SK-N-SH (cell line): ENCODE measurements at regions not wholly inside any gene's neighbourhood (a gene's known extent, or its start where the extent isn't known, plus 50 kb on each side); places are given as distances from the start of the nearest gene placed in this dataset.

Source experiments
- CTCF ChIA-PET: fragments of 300-600, 350-600 bp; formaldehyde crosslinking; extraction: SDS; loops from one replicate; lab custom pipeline; 2021; lab: Yijun Ruan, JAX
- POLR2A ChIA-PET: fragments of 350-600 bp; sonication (Branson Sonifier 250); formaldehyde crosslinking; extraction: SDS; loops from one replicate; lab custom pipeline; 2020; ENCODE audit warnings: antibody characterized with exemption, inconsistent platforms; lab: Yijun Ruan, JAX
- DNase-seq: peaks from one replicate; pipeline ENCODE4 v3.0.0; 2012
- H2AFZ ChIP-seq: fragments of 200-600 bp; sonication (generic); 2 replicates; pipeline ENCODE4 v1.8.1; 2016; ENCODE audit warnings: antibody characterized with exemption, mild to moderate bottlenecking, low read depth
- H3F3A ChIP-seq: fragments of 200-600 bp; sonication (generic); replicated peaks from 2 replicates; pipeline ENCODE3; 2016; ENCODE audit warnings: antibody characterized with exemption, mild to moderate bottlenecking; ENCODE audit not compliant: insufficient read depth
- H3K27ac ChIP-seq, 2 experiments: fragments of 200-500 bp in 1 of 2; fragments of 200-600 bp in 1 of 2; sonication (Bioruptor generic) in 1 of 2; sonication (generic), shearing (Covaris generic) in 1 of 2; 2 replicates each; pipeline versions ENCODE4 v1.5.1 to v1.6.1; 2014 to 2016; ENCODE audit warnings: low read depth in 2 of 2, inconsistent platforms in 1 of 2, low read length in 1 of 2, mild to moderate bottlenecking in 1 of 2, mixed read lengths in 1 of 2
- H3K27me3 ChIP-seq: fragments of 200-600 bp; sonication (generic), shearing (Covaris generic); 2 replicates; pipeline ENCODE4 v1.6.1; 2016; ENCODE audit warnings: mixed run types; ENCODE audit not compliant: insufficient read depth
- H3K36me3 ChIP-seq, 2 experiments: fragments of 200-500 bp in 1 of 2; fragments of 200-600 bp in 1 of 2; sonication (Bioruptor generic) in 1 of 2; sonication (generic) in 1 of 2; replicated peaks in 1 of 2; 2 replicates each; pipeline versions ENCODE3 to v1.5.1; 2014 to 2016; ENCODE audit warnings: low read length in 1 of 2, mild to moderate bottlenecking in 1 of 2; ENCODE audit not compliant: insufficient read depth in 2 of 2, control insufficient read depth in 1 of 2
- H3K4me1 ChIP-seq, 2 experiments: fragments of 200-500 bp in 1 of 2; fragments of 200-600 bp in 1 of 2; sonication (Bioruptor generic) in 1 of 2; sonication (generic), shearing (Covaris generic) in 1 of 2; 2 replicates each; pipeline versions ENCODE4 v1.5.1 to v1.6.1; 2014 to 2016; ENCODE audit warnings: low read depth in 1 of 2, low read length in 1 of 2, mixed run types in 1 of 2; ENCODE audit not compliant: insufficient read depth in 2 of 2, control insufficient read depth in 1 of 2
- H3K4me2 ChIP-seq: fragments of 200-600 bp; sonication (generic), shearing (Covaris generic); 2 replicates; pipeline ENCODE4 v1.6.1; 2017; ENCODE audit warnings: mixed run types
- H3K4me3 ChIP-seq, 2 experiments: fragments of 200-500 bp in 1 of 2; fragments of 200-600 bp in 1 of 2; sonication (Bioruptor generic) in 1 of 2; sonication (generic), shearing (Covaris generic) in 1 of 2; 2 replicates each; pipeline versions ENCODE4 v1.5.1 to v1.8.1; 2014 to 2016; ENCODE audit warnings: low read depth in 2 of 2, inconsistent platforms in 1 of 2, low read length in 1 of 2, mild to moderate bottlenecking in 1 of 2, mixed read lengths in 1 of 2, moderate library complexity in 1 of 2
- H3K79me2 ChIP-seq: fragments of 200-600 bp; sonication (generic); 2 replicates; pipeline ENCODE4 v1.8.1; 2017; ENCODE audit warnings: mild to moderate bottlenecking; ENCODE audit not compliant: insufficient read depth
- H3K9ac ChIP-seq: fragments of 200-600 bp; sonication (generic); 2 replicates; pipeline ENCODE4 v1.6.1; 2017; ENCODE audit warnings: mixed run types
- H3K9me2 ChIP-seq: fragments of 200-600 bp; sonication (generic); 2 replicates; pipeline ENCODE4 v1.6.1; 2017; ENCODE audit warnings: mixed run types
- H3K9me3 ChIP-seq: fragments of 200-600 bp; sonication (generic); 2 replicates; pipeline ENCODE4 v1.6.1; 2017; ENCODE audit warnings: mixed run types, mild to moderate bottlenecking, moderate library complexity
- H4K20me1 ChIP-seq: fragments of 200-600 bp; sonication (generic); 2 replicates; pipeline ENCODE4 v1.6.1; 2017; ENCODE audit warnings: mild to moderate bottlenecking, mixed run types; ENCODE audit not compliant: insufficient read depth
- ELF1 ChIP-seq: IDR thresholded peaks from 2 replicates; pipeline ENCODE4 v1.4.0; 2012
- EP300 ChIP-seq, 2 experiments: IDR thresholded peaks; 2 replicates each; pipeline versions ENCODE4 v1.4.0 to v1.6.1; 2012; ENCODE audit warnings: borderline replicate concordance in 1 of 2, low read depth in 1 of 2, low read length in 1 of 2
- FOXM1 ChIP-seq: IDR thresholded peaks from 2 replicates; pipeline ENCODE4 v1.4.0; 2012; ENCODE audit warnings: low read depth, mild to moderate bottlenecking
- GATA2 ChIP-seq: sonication (generic); formaldehyde crosslinking; IDR thresholded peaks from 2 replicates; pipeline ENCODE4 v1.5.0; 2020; ENCODE audit warnings: mild to moderate bottlenecking, missing genetic modification reagents
- NFIC ChIP-seq: IDR thresholded peaks from 2 replicates; pipeline ENCODE4 v1.4.0; 2012; ENCODE audit warnings: borderline replicate concordance
- NRF1 ChIP-seq: IDR thresholded peaks from 2 replicates; pipeline ENCODE4 v1.6.1; 2012; ENCODE audit warnings: low read depth, mild to moderate bottlenecking, low read length
- POLR2AphosphoS5 ChIP-seq: IDR thresholded peaks from 2 replicates; pipeline ENCODE4 v1.6.1; 2012; ENCODE audit warnings: low read depth, low read length
- RAD21 ChIP-seq: IDR thresholded peaks from 2 replicates; pipeline ENCODE4 v1.6.1; 2012; ENCODE audit warnings: mild to moderate bottlenecking, low read length
- RCOR1 ChIP-seq: fragments of 150-350 bp; IDR thresholded peaks from 2 replicates; pipeline ENCODE4 v1.6.1; 2017; ENCODE audit warnings: antibody characterized with exemption, low read length
- SMC3 ChIP-seq: IDR thresholded peaks from 2 replicates; pipeline ENCODE4 v1.6.1; 2012; ENCODE audit warnings: low read depth, low read length, improper control_type of control experiment
- WGBS: methylation state at CpG from one replicate; pipeline ENCODE4 v1.1.6; 2017; ENCODE audit warnings: low lambda C conversion rate; 5-methylcytosine and 5-hydroxymethylcytosine counted together
- TF ChIP-seq, protein P1 (sequence below): fragments of 200-600 bp; sonication (generic); IDR thresholded peaks from 2 replicates; pipeline ENCODE4 v1.6.1; 2017; ENCODE audit warnings: antibody characterized with exemption, mild to moderate bottlenecking, moderate library complexity
- TF ChIP-seq, protein P2 (sequence below): IDR thresholded peaks from 2 replicates; pipeline ENCODE4 v1.6.1; 2012; ENCODE audit warnings: mild to moderate bottlenecking, low read depth, low read length, moderate library complexity

DNA sequence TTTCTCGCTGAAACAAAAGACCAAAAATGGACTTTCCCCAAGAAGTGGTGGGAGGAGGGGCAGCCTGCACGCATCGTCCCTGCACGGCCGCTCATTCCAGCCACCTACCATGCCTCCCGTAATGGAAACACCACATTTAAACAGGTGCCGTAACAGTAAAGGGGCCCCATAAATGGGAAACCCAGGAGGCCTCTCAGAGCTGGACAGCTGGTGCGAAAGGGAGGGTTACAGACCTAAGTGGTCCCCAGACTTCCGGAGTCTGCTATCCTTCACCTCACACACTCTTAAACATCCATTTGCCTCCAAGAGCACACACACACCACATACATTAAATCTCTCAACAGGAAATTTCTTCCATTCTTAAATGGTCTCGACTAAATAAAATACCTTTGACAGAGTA is 120.7 kb upstream of the SOD1 start:
- no peaks in the 10 kb centered on the region for H3K79me2 ChIP-seq
- H3K4me3 ChIP-seq, result no peak overlapping the region
- H3K36me3 ChIP-seq, result no peaks in the 10 kb centered on the region
- H4K20me1 ChIP-seq, result no peaks in the 10 kb centered on the region
- TF ChIP-seq FOXM1 (no peak), SMC3 (no peak), GATA2 (CRISPR knock-in tag) (no peak), ELF1 (no peak), POLR2AphosphoS5 (no peak), EP300 (IDR thresholded peaks at IDR 0.05; ENCODE audit: borderline replicate concordance in 1 of 2, low read depth in 1 of 2, low read length in 1 of 2) (no peak), NFIC (no peak), NRF1 (no peak), RAD21 (no peak), RCOR1 (no peak)
- TF ChIP-seq, protein P1, sequence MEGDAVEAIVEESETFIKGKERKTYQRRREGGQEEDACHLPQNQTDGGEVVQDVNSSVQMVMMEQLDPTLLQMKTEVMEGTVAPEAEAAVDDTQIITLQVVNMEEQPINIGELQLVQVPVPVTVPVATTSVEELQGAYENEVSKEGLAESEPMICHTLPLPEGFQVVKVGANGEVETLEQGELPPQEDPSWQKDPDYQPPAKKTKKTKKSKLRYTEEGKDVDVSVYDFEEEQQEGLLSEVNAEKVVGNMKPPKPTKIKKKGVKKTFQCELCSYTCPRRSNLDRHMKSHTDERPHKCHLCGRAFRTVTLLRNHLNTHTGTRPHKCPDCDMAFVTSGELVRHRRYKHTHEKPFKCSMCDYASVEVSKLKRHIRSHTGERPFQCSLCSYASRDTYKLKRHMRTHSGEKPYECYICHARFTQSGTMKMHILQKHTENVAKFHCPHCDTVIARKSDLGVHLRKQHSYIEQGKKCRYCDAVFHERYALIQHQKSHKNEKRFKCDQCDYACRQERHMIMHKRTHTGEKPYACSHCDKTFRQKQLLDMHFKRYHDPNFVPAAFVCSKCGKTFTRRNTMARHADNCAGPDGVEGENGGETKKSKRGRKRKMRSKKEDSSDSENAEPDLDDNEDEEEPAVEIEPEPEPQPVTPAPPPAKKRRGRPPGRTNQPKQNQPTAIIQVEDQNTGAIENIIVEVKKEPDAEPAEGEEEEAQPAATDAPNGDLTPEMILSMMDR, result no peak
- TF ChIP-seq, protein P2, sequence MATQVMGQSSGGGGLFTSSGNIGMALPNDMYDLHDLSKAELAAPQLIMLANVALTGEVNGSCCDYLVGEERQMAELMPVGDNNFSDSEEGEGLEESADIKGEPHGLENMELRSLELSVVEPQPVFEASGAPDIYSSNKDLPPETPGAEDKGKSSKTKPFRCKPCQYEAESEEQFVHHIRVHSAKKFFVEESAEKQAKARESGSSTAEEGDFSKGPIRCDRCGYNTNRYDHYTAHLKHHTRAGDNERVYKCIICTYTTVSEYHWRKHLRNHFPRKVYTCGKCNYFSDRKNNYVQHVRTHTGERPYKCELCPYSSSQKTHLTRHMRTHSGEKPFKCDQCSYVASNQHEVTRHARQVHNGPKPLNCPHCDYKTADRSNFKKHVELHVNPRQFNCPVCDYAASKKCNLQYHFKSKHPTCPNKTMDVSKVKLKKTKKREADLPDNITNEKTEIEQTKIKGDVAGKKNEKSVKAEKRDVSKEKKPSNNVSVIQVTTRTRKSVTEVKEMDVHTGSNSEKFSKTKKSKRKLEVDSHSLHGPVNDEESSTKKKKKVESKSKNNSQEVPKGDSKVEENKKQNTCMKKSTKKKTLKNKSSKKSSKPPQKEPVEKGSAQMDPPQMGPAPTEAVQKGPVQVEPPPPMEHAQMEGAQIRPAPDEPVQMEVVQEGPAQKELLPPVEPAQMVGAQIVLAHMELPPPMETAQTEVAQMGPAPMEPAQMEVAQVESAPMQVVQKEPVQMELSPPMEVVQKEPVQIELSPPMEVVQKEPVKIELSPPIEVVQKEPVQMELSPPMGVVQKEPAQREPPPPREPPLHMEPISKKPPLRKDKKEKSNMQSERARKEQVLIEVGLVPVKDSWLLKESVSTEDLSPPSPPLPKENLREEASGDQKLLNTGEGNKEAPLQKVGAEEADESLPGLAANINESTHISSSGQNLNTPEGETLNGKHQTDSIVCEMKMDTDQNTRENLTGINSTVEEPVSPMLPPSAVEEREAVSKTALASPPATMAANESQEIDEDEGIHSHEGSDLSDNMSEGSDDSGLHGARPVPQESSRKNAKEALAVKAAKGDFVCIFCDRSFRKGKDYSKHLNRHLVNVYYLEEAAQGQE, result no peak
- H3F3A ChIP-seq, result no peaks in the 10 kb centered on the region
- ChIA-PET CTCF (interaction anchor here (0.6 to 2.4 kb wide), 5 partner anchors 10 to 389 kb away, joined by 3 to 7 read pairs (median 3); no protein-coding TSS in a partner anchor), POLR2A (no interaction called here)
- H3K9me3 ChIP-seq, result no peaks in the 10 kb centered on the region
- no peaks in the 10 kb centered on the region for H3K27me3 ChIP-seq
- no peaks in the 10 kb centered on the region for H3K9me2 ChIP-seq
- no peak for DNase-seq
- H3K27ac ChIP-seq, result no peak overlapping the region
- H2AFZ ChIP-seq, result no peak overlapping the region
- no peak overlapping the region for H3K4me2 ChIP-seq
- H3K4me1 ChIP-seq, result no peaks in the 10 kb centered on the region; a peak in 1 of 4 replicates
- no peak overlapping the region for H3K9ac ChIP-seq
- 85% methylated on average over 10 of the region's 10 CpGs for WGBS

DNA sequence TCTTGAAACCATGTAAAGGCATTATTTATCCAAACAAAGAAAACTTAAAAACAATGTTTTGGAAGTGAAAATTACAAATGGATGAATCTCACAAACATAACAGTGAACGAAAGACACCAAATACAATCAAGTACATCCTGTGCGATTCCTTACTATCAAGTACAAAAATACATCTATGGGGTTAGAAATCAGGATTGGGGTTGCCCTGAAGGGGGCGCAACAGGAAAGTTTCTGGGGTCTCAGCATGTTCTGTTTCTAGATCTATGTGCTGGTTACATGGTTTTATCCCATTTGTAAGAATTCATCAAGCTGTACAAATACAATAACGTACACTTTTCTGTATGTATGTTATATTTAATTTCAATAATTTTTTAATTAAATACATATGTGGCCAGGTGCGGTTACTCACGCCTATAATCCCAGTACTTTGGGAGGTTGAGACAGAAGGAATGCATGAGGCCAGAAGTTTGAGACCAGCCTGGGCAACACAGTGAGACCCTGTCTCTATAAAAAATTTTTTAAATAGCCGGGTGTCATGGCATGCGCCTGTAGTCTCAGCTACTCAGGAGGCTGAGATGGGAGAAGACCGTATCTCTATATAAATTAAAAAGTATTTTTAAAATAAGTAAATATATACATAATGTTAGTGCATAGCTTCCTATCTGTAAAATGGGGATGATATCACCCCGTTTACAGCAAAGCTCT is 121.5 kb upstream of the SOD1 start:
- Histone ChIP-seq H3K27me3 (no peaks in the 10 kb centered on the region), H4K20me1 (no peaks in the 10 kb centered on the region), H3K9me2 (no peaks in the 10 kb centered on the region), H3K27ac (no peak overlapping the region), H3K9me3 (no peaks in the 10 kb centered on the region), H3K9ac (no peak overlapping the region), H3K36me3 (no peaks in the 10 kb centered on the region), H3K4me2 (no peak overlapping the region), H3K4me1 (no peaks in the 10 kb centered on the region; a peak in 1 of 4 replicates), H3F3A (no peaks in the 10 kb centered on the region), H2AFZ (no peak overlapping the region), H3K79me2 (no peaks in the 10 kb centered on the region), H3K4me3 (no peak overlapping the region)
- ChIA-PET POLR2A (no interaction called here), CTCF (interaction anchor here (0.6 to 2.4 kb wide), 6 partner anchors 11 to 388 kb away, joined by 3 to 7 read pairs (median 4); no protein-coding TSS in a partner anchor)
- TF ChIP-seq FOXM1, result no peak
- peak; percentile 12; the same call in 1 of the 2 replicates for TF ChIP-seq RAD21
- no peak for TF ChIP-seq SMC3
- TF ChIP-seq, protein P1, result peak; percentile 36; the same call in 1 of the 2 replicates
- 84% methylated on average over 10 of the region's 10 CpGs for WGBS
- DNase-seq, result no peak
